ENCODE measurements at regions not wholly inside any gene's neighbourhood (a gene's known extent, or its start where the extent isn't known, plus 50 kb on each side); places are given as distances from the start of the nearest gene placed in this dataset.

DNA sequence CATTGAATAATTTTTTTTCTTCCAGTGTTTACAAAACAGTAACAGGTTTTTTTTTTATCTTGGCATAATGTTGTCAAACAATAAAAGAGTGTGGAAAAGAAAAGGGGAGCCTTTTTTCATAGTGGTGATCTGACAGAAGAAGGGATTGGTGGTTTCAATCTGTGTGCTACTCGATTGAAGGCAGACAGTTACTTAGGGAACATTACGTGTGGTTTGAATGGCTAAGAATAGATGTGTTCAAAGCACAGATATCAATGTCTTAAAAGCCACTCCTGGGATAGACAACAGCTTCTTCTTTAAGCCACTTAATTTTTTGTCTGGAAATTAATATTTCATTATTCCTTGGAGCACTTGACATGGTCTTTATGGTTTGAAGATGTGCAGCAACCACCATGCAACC is 558.6 kb upstream of the ADGRL2 start:
- no peaks in the 10 kb centered on the region for H3K36me3 ChIP-seq (ENCODE audit: insufficient read depth, low read length)
- H3K27ac ChIP-seq = no peak overlapping the region
- no peaks in the 10 kb centered on the region for H3K9me3 ChIP-seq (ENCODE audit: low read depth, low read length)
- no peak overlapping the region for H3K9ac ChIP-seq (ENCODE audit: insufficient read length)
- no peak overlapping the region for H3K4me3 ChIP-seq
- TF ChIP-seq FOXP2 (optimal IDR thresholded peaks at IDR 0.05; ENCODE audit: control extremely low read depth, extremely low read length, insufficient read depth) (no peak), EZH2 (IDR thresholded peaks at IDR 0.05) (no peak), POLR2AphosphoS5 (IDR thresholded peaks at IDR 0.05; ENCODE audit: borderline replicate concordance, low read depth, low read length) (no peak)
- DNase-seq (ENCODE audit: low read depth, low spot score) = no peak

DNA sequence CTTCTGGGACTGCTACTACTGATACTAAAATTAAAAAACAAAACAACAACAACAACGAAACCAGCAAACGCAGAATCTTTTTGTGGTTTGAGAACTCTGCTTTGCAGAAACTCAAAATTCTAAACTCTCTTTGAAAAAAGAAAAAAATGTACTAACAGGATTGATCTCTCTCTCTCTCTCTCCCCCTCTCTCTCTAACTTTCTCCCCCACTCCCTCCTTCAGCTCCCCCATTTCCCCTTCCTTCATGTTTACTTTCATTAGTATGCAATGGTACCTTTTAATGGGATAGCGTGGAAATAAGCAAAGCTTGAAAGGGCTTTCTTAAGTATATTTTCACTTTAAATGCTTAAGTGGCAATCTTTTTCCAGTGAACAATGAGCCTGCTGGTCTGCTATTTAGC is 562.6 kb upstream of the ADGRL2 start:
- peak overlapping the region; percentile 17 for H3K4me3 ChIP-seq

DNA sequence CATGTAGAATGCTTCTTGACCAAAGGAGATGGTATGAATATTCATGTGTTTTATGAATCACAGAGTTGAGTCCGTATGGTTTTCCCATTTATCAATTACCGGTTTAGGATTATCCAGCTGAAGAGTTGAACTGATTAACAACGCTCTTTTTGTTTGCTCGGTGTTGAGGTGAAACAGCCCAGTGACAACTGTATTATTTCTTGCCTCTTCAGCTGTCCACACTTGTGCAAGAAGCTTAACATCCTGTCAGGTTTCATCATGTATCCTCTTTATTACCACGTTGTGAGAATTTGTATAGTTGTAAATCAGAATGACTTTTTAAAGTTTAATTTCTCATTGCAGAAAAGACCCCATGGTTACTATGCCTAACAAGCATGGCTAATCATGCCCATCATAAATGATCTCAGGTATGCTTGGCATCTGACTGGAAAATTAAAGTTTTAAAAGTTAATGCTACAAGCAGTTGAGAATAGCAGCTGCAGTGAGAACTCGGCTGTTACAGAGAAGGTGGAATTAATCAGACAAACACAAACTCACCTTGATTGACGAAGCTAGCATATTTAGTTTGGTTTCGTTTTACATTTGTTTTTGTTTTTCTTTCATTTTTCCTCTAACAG is 563.2 kb upstream of the ADGRL2 start:
- Histone ChIP-seq H3K4me3 (peak overlapping the region; percentile 17), H3K9ac (ENCODE audit: insufficient read length) (no peak overlapping the region), H3K36me3 (ENCODE audit: insufficient read depth, low read length) (no peaks in the 10 kb centered on the region), H3K9me3 (ENCODE audit: low read depth, low read length) (no peaks in the 10 kb centered on the region), H3K27ac (no peak overlapping the region)
- no peak for DNase-seq (ENCODE audit: low read depth, low spot score)
- TF ChIP-seq POLR2AphosphoS5 (IDR thresholded peaks at IDR 0.05; ENCODE audit: borderline replicate concordance, low read depth, low read length) = no peak
- no peak for TF ChIP-seq EZH2 (IDR thresholded peaks at IDR 0.05)
- no peak for TF ChIP-seq FOXP2 (optimal IDR thresholded peaks at IDR 0.05; ENCODE audit: control extremely low read depth, extremely low read length, insufficient read depth)

More for the DNA sequence above, 562.6 kb upstream of the ADGRL2 start:
- Histone ChIP-seq H3K9me3 (ENCODE audit: low read depth, low read length) (no peaks in the 10 kb centered on the region), H3K27ac (no peak overlapping the region), H3K36me3 (ENCODE audit: insufficient read depth, low read length) (no peaks in the 10 kb centered on the region), H3K9ac (ENCODE audit: insufficient read length) (no peak overlapping the region)
- TF ChIP-seq EZH2 (IDR thresholded peaks at IDR 0.05) = no peak
- no peak for TF ChIP-seq POLR2AphosphoS5 (IDR thresholded peaks at IDR 0.05; ENCODE audit: borderline replicate concordance, low read depth, low read length)
- TF ChIP-seq FOXP2 (optimal IDR thresholded peaks at IDR 0.05; ENCODE audit: control extremely low read depth, extremely low read length, insufficient read depth) = no peak
- DNase-seq (ENCODE audit: low read depth, low spot score) = no peak

DNA sequence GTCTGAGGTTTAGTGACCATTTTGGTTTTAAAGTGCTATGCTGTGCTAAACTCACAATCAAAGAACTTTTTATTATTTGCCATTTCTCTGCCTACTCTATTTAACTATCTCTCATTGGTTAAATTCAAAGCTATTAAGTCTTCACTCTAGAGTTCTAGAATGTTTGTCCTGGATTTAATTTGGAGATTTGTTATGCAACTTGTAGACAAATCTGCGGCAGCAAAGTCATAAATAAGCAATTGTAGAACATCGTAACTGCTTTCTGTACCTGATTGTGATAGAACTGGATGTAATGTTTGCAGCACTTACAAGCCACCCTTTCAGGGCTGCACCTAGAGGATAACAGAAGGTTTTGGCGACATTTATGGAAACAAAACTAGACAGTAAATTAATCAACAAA is 566.5 kb upstream of the ADGRL2 start:
- Histone ChIP-seq H3K9me3 (ENCODE audit: low read depth, low read length) (no peaks in the 10 kb centered on the region), H3K27ac (no peak overlapping the region), H3K9ac (ENCODE audit: insufficient read length) (no peak overlapping the region), H3K36me3 (ENCODE audit: insufficient read depth, low read length) (no peaks in the 10 kb centered on the region), H3K4me3 (no peak overlapping the region)
- no peak for DNase-seq (ENCODE audit: low read depth, low spot score)
- TF ChIP-seq POLR2AphosphoS5 (IDR thresholded peaks at IDR 0.05; ENCODE audit: borderline replicate concordance, low read depth, low read length) (no peak), EZH2 (IDR thresholded peaks at IDR 0.05) (no peak), FOXP2 (optimal IDR thresholded peaks at IDR 0.05; ENCODE audit: control extremely low read depth, extremely low read length, insufficient read depth) (no peak)

DNA sequence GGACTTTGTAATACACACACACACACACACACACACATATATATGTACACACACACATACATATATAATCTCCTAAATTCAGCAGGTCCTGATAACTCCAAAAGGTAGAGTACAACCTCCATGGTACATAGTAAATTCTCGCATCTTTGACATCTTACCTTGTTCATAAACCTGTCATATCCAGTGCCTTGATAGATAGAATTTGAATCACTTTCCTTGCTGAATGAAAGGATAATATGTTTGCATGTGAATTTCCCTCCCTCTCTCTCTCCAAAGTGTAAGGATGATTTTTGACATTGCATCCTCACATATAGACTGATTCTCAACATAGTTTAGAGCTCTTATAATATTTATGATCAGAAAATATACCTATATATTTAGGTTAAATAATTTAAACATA is 567.1 kb upstream of the ADGRL2 start:
- Histone ChIP-seq H3K9me3 (ENCODE audit: low read depth, low read length) (no peaks in the 10 kb centered on the region), H3K9ac (ENCODE audit: insufficient read length) (no peak overlapping the region), H3K27ac (no peak overlapping the region), H3K4me3 (no peak overlapping the region), H3K36me3 (ENCODE audit: insufficient read depth, low read length) (no peaks in the 10 kb centered on the region)
- no peak for DNase-seq (ENCODE audit: low read depth, low spot score)
- TF ChIP-seq FOXP2 (optimal IDR thresholded peaks at IDR 0.05; ENCODE audit: control extremely low read depth, extremely low read length, insufficient read depth) = no peak
- TF ChIP-seq POLR2AphosphoS5 (IDR thresholded peaks at IDR 0.05; ENCODE audit: borderline replicate concordance, low read depth, low read length) = no peak
- no peak for TF ChIP-seq EZH2 (IDR thresholded peaks at IDR 0.05)

DNA sequence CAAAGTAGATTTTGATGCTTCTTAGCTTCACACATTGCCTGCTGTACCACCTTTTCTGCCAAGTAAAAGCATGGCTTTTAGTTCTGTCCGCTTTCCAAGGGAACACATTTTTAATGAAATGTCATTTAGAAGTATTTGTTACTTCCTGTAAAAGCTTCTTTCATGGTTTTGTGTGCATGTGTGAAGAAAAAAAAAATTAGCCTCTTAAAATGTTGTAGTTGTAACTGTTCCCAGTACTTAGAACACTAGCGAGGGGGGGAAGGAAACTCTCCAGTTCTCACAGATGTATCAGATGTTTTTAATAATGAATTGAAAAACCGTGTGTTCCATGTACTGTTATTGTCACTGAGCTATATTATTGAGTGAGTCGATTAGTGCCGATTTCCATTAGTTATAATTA is 568.3 kb upstream of the ADGRL2 start:
- DNase-seq (ENCODE audit: low read depth, low spot score) = no peak
- TF ChIP-seq POLR2AphosphoS5 (IDR thresholded peaks at IDR 0.05; ENCODE audit: borderline replicate concordance, low read depth, low read length) (no peak), FOXP2 (optimal IDR thresholded peaks at IDR 0.05; ENCODE audit: control extremely low read depth, extremely low read length, insufficient read depth) (no peak), EZH2 (IDR thresholded peaks at IDR 0.05) (no peak)
- Histone ChIP-seq H3K9me3 (ENCODE audit: low read depth, low read length) (no peaks in the 10 kb centered on the region), H3K36me3 (ENCODE audit: insufficient read depth, low read length) (no peaks in the 10 kb centered on the region), H3K27ac (peak overlapping the region; percentile 65; the same call in 1 of the 2 replicates), H3K4me3 (peak overlapping the region; percentile 43), H3K9ac (ENCODE audit: insufficient read length) (no peak overlapping the region)

DNA sequence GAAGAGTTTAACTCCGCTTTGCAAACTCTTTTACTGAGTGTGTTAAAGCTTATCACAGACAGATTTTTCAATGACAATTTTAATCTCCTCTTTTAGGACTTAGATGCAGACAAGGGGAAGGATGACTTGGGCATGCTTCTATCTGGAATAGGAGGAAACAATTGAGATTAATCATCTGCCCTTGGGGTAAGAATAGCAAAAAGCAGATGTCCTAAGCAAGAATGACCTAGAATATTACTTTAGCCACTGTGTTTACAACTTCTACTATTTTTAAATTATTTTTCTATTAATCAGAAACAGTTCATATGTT is 569.0 kb upstream of the ADGRL2 start:
- no peaks in the 10 kb centered on the region for H3K36me3 ChIP-seq (ENCODE audit: insufficient read depth, low read length)
- DNase-seq (ENCODE audit: low read depth, low spot score) = no peak
- no peak overlapping the region for H3K27ac ChIP-seq
- TF ChIP-seq EZH2 (IDR thresholded peaks at IDR 0.05) (no peak), FOXP2 (optimal IDR thresholded peaks at IDR 0.05; ENCODE audit: control extremely low read depth, extremely low read length, insufficient read depth) (no peak), POLR2AphosphoS5 (IDR thresholded peaks at IDR 0.05; ENCODE audit: borderline replicate concordance, low read depth, low read length) (no peak)
- H3K9ac ChIP-seq (ENCODE audit: insufficient read length) = no peak overlapping the region
- no peaks in the 10 kb centered on the region for H3K9me3 ChIP-seq (ENCODE audit: low read depth, low read length)
- H3K4me3 ChIP-seq = peak overlapping the region; percentile 43

DNA sequence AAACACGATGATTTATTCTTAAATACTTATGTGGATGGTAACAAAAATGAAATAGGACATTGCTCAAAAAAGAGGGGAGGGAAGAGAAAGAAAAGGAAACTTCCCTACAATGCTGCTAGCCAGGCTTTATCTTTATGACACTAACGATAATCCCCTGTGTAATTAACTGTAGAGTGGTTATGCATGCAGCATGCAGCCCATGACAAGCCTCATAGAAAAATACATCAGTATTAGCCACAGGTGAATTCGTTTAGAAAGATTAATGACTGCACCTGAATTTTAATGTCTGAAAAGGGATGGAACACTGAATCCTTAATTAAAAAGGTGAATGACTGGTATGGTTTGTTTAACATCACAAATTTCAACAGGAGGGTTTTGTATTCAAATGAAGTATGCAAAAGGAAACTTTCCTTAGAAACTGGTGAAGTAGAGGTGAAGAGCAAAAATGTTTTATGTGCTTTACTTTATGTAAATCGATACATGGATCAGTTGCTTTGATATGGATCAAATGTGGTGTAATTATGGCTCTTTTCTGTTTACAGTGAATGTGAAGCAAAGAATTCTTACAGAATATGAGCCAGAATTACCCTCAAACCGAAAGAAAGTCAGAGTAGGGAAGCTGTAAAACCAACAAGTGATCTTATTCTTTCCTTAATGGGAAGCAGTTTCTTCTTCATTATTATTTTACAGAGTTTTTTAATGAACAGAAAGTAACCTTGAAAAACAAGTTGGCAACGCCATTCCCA is 569.6 kb upstream of the ADGRL2 start:
- Histone ChIP-seq H3K27ac (0 out of 2 replicates have a peak overlapping the region, but pooled peaks have one; percentile 12), H3K9ac (ENCODE audit: insufficient read length) (no peak overlapping the region), H3K9me3 (ENCODE audit: low read depth, low read length) (no peaks in the 10 kb centered on the region), H3K36me3 (ENCODE audit: insufficient read depth, low read length) (no peaks in the 10 kb centered on the region), H3K4me3 (peak overlapping the region; percentile 43)
- TF ChIP-seq FOXP2 (optimal IDR thresholded peaks at IDR 0.05; ENCODE audit: control extremely low read depth, extremely low read length, insufficient read depth) = no peak
- no peak for TF ChIP-seq POLR2AphosphoS5 (IDR thresholded peaks at IDR 0.05; ENCODE audit: borderline replicate concordance, low read depth, low read length)
- no peak for TF ChIP-seq EZH2 (IDR thresholded peaks at IDR 0.05)
- no peak for DNase-seq (ENCODE audit: low read depth, low spot score)

All from SK-N-MC (cell line).